Prostate gland (tissue), 2 donors: ENCODE measurements at regions not wholly inside any gene's neighbourhood (a gene's known extent, or its start where the extent isn't known, plus 50 kb on each side); places are given as distances from the start of the nearest gene placed in this dataset.

Source experiments
- POLR2A ChIP-seq: fragments of 450-650 bp; IDR thresholded peaks from one replicate; pipeline ENCODE4 v1.6.1; 2016; ENCODE audit warnings: antibody characterized with exemption, mild to moderate bottlenecking
- POLR2AphosphoS5 ChIP-seq: sonication (generic); formaldehyde crosslinking; IDR thresholded peaks from one replicate; pipeline ENCODE4 v1.6.1; 2017; ENCODE audit warnings: antibody characterized with exemption
- TF ChIP-seq, protein P1 (sequence below), 4 experiments: fragments of 200-600 bp in 2 of 4; fragments of 450-650 bp in 2 of 4; sonication (generic) in 2 of 4; IDR thresholded peaks; 1 replicate in 3 of 4; 2 replicates in 1 of 4; pipeline ENCODE4 v1.5.1; 2016 to 2019; ENCODE audit warnings: antibody characterized with exemption in 4 of 4, mild to moderate bottlenecking in 2 of 4, moderate library complexity in 2 of 4

DNA sequence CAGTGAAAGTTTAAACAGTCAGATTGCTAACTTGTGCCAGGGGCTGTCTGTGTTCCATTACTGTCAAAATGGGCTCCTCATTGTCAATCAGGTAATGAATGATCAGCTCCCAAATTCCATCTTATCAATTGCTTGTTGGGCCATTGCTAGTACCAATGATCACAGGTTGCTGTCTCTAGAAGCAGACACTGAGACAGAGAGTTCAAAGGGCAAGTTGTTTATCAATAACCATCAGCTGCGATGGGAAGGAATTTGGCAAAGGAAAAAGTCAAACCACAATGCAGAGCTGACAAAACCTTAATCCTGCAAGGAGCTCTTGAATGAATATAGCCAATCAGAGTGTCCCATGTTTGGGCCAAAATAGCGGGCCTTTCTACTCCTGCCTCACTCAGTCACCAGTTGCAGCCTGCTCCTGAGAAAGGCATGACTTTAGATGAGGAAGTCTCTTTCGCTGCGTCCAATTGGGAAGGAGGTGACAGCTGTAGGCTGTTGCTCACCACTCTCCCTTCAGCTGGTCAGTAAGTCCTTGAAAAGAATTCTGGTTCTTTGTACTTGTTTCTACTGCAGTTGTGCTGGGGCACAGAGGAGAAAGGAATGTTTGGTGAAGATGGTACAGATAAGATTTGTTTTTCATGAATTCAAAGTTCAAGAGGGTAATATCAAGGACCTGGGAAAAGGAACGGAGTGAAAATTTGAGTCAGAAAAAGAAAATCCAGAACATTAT is 179.2 kb upstream of the PDE3A start:
- TF ChIP-seq POLR2A (no peak), POLR2AphosphoS5 (no peak)
- TF ChIP-seq, protein P1, sequence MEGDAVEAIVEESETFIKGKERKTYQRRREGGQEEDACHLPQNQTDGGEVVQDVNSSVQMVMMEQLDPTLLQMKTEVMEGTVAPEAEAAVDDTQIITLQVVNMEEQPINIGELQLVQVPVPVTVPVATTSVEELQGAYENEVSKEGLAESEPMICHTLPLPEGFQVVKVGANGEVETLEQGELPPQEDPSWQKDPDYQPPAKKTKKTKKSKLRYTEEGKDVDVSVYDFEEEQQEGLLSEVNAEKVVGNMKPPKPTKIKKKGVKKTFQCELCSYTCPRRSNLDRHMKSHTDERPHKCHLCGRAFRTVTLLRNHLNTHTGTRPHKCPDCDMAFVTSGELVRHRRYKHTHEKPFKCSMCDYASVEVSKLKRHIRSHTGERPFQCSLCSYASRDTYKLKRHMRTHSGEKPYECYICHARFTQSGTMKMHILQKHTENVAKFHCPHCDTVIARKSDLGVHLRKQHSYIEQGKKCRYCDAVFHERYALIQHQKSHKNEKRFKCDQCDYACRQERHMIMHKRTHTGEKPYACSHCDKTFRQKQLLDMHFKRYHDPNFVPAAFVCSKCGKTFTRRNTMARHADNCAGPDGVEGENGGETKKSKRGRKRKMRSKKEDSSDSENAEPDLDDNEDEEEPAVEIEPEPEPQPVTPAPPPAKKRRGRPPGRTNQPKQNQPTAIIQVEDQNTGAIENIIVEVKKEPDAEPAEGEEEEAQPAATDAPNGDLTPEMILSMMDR (IDR thresholded peaks at IDR 0.05), result no peak
